ENCODE measurements at regions not wholly inside any gene's neighbourhood (a gene's known extent, or its start where the extent isn't known, plus 50 kb on each side); places are given as distances from the start of the nearest gene placed in this dataset.

DNA sequence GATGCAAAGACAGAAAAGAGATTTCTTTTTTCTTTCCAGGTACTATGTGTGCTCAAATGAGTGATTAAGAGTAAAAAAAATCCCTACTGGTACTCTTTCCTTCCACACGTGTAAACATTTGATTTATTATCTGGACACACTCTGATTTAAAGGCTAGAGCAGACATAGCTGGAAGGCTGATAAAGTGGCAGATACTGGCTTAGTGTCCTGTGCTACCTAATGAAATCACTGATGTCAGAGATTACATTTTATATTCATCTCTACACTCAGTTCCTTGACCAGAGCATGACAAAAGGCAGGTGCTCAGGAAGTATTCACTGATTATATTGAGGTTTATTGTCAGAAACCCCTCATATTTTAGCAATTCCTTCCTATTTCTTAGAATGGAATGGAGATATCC lies 136.6 kb upstream of the SLC38A2 start (continued):
- TF ChIP-seq, protein P1, sequence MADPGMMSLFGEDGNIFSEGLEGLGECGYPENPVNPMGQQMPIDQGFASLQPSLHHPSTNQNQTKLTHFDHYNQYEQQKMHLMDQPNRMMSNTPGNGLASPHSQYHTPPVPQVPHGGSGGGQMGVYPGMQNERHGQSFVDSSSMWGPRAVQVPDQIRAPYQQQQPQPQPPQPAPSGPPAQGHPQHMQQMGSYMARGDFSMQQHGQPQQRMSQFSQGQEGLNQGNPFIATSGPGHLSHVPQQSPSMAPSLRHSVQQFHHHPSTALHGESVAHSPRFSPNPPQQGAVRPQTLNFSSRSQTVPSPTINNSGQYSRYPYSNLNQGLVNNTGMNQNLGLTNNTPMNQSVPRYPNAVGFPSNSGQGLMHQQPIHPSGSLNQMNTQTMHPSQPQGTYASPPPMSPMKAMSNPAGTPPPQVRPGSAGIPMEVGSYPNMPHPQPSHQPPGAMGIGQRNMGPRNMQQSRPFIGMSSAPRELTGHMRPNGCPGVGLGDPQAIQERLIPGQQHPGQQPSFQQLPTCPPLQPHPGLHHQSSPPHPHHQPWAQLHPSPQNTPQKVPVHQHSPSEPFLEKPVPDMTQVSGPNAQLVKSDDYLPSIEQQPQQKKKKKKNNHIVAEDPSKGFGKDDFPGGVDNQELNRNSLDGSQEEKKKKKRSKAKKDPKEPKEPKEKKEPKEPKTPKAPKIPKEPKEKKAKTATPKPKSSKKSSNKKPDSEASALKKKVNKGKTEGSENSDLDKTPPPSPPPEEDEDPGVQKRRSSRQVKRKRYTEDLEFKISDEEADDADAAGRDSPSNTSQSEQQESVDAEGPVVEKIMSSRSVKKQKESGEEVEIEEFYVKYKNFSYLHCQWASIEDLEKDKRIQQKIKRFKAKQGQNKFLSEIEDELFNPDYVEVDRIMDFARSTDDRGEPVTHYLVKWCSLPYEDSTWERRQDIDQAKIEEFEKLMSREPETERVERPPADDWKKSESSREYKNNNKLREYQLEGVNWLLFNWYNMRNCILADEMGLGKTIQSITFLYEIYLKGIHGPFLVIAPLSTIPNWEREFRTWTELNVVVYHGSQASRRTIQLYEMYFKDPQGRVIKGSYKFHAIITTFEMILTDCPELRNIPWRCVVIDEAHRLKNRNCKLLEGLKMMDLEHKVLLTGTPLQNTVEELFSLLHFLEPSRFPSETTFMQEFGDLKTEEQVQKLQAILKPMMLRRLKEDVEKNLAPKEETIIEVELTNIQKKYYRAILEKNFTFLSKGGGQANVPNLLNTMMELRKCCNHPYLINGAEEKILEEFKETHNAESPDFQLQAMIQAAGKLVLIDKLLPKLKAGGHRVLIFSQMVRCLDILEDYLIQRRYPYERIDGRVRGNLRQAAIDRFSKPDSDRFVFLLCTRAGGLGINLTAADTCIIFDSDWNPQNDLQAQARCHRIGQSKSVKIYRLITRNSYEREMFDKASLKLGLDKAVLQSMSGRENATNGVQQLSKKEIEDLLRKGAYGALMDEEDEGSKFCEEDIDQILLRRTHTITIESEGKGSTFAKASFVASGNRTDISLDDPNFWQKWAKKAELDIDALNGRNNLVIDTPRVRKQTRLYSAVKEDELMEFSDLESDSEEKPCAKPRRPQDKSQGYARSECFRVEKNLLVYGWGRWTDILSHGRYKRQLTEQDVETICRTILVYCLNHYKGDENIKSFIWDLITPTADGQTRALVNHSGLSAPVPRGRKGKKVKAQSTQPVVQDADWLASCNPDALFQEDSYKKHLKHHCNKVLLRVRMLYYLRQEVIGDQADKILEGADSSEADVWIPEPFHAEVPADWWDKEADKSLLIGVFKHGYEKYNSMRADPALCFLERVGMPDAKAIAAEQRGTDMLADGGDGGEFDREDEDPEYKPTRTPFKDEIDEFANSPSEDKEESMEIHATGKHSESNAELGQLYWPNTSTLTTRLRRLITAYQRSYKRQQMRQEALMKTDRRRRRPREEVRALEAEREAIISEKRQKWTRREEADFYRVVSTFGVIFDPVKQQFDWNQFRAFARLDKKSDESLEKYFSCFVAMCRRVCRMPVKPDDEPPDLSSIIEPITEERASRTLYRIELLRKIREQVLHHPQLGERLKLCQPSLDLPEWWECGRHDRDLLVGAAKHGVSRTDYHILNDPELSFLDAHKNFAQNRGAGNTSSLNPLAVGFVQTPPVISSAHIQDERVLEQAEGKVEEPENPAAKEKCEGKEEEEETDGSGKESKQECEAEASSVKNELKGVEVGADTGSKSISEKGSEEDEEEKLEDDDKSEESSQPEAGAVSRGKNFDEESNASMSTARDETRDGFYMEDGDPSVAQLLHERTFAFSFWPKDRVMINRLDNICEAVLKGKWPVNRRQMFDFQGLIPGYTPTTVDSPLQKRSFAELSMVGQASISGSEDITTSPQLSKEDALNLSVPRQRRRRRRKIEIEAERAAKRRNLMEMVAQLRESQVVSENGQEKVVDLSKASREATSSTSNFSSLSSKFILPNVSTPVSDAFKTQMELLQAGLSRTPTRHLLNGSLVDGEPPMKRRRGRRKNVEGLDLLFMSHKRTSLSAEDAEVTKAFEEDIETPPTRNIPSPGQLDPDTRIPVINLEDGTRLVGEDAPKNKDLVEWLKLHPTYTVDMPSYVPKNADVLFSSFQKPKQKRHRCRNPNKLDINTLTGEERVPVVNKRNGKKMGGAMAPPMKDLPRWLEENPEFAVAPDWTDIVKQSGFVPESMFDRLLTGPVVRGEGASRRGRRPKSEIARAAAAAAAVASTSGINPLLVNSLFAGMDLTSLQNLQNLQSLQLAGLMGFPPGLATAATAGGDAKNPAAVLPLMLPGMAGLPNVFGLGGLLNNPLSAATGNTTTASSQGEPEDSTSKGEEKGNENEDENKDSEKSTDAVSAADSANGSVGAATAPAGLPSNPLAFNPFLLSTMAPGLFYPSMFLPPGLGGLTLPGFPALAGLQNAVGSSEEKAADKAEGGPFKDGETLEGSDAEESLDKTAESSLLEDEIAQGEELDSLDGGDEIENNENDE (IDR thresholded peaks at IDR 0.05; ENCODE audit: insufficient replicate concordance, low read length): no peak
